Neural progenitor cell (in vitro differentiated cells): ENCODE measurements at regions not wholly inside any gene's neighbourhood (a gene's known extent, or its start where the extent isn't known, plus 50 kb on each side); places are given as distances from the start of the nearest gene placed in this dataset.

ENCODE experiments used
- DNase-seq: peaks from one replicate; pipeline ENCODE4 v3.0.0-alpha.2; 2016; ENCODE audit warnings: low spot score
- H2AFZ ChIP-seq: fragments of 200-600 bp; sonication (generic); replicated peaks from 2 replicates; pipeline ENCODE4 v1.6.1; 2016; ENCODE audit warnings: antibody characterized with exemption
- H3F3A ChIP-seq: fragments of 200-600 bp; sonication (generic); 2 replicates; pipeline ENCODE4 v1.6.1; 2016; ENCODE audit warnings: antibody characterized with exemption, low read depth
- H3K27ac ChIP-seq: fragments of 200-600 bp; sonication (generic); 2 replicates; pipeline ENCODE4 v1.5.1; 2016; ENCODE audit warnings: mild to moderate bottlenecking
- H3K27me3 ChIP-seq: fragments of 200-600 bp; sonication (generic); 2 replicates; pipeline ENCODE4 v1.6.1; 2016; ENCODE audit warnings: mild to moderate bottlenecking, moderate library complexity
- H3K36me3 ChIP-seq: fragments of 200-600 bp; sonication (generic); 2 replicates; pipeline ENCODE4 v1.5.1; 2016
- H3K4me1 ChIP-seq: fragments of 200-600 bp; sonication (generic); 2 replicates; pipeline ENCODE4 v1.6.1; 2016; ENCODE audit warnings: mixed run types
- H3K4me2 ChIP-seq: fragments of 200-600 bp; sonication (generic); 2 replicates; pipeline ENCODE4 v1.6.1; 2016
- H3K4me3 ChIP-seq: fragments of 200-600 bp; sonication (generic); 2 replicates; pipeline ENCODE4 v1.5.1; 2016
- H3K79me2 ChIP-seq: fragments of 200-600 bp; sonication (generic); 2 replicates; pipeline ENCODE4 v1.6.1; 2016; ENCODE audit warnings: low read depth
- H3K9ac ChIP-seq: fragments of 200-600 bp; sonication (generic); 2 replicates; pipeline ENCODE4 v1.6.1; 2016
- H3K9me3 ChIP-seq: fragments of 200-600 bp; sonication (generic); 2 replicates; pipeline ENCODE4 v1.5.1; 2016; ENCODE audit warnings: low read depth
- H4K20me1 ChIP-seq: fragments of 200-600 bp; sonication (generic); 2 replicates; pipeline ENCODE4 v1.6.1; 2016; ENCODE audit warnings: low read depth
- H3K27ac Mint-ChIP-seq: 3 replicates; pipeline ENCODE4 v1.8.0; 2021; ENCODE audit warnings: mixed read lengths
- H3K27me3 Mint-ChIP-seq: 2 replicates; pipeline ENCODE4 v1.8.0; 2022; ENCODE audit warnings: low read depth, mild to moderate bottlenecking, inconsistent platforms, moderate library complexity, mixed read lengths; ENCODE audit not compliant: insufficient read depth
- H3K36me3 Mint-ChIP-seq: 3 replicates; pipeline ENCODE4 v1.8.0; 2021; ENCODE audit warnings: mixed read lengths
- H3K4me1 Mint-ChIP-seq: 3 replicates; pipeline ENCODE4 v1.8.0; 2021; ENCODE audit warnings: mixed read lengths
- H3K4me3 Mint-ChIP-seq: 3 replicates; pipeline ENCODE4 v1.8.0; 2021; ENCODE audit warnings: mild to moderate bottlenecking, moderate library complexity, mixed read lengths
- H3K9me3 Mint-ChIP-seq: 3 replicates; pipeline ENCODE4 v1.8.0; 2020; ENCODE audit warnings: mixed read lengths
- CTCF ChIP-seq: fragments of 200-600 bp; sonication (generic); IDR thresholded peaks from 2 replicates; pipeline ENCODE4 v1.5.1; 2017; ENCODE audit warnings: antibody characterized with exemption, mild to moderate bottlenecking
- EZH2 ChIP-seq: fragments of 200-600 bp; sonication (generic); IDR thresholded peaks from 2 replicates; pipeline ENCODE4 v1.6.1; 2017; ENCODE audit warnings: antibody characterized with exemption, mild to moderate bottlenecking, moderate library complexity
- EZH2phosphoT487 ChIP-seq: fragments of 200-600 bp; sonication (generic); IDR thresholded peaks from 2 replicates; pipeline ENCODE4 v1.6.1; 2017; ENCODE audit warnings: antibody characterized with exemption

- H3K9me3 Mint-ChIP-seq, result peaks cover 3% of the 10 kb centered on the region
- H4K20me1 ChIP-seq, result no peaks in the 10 kb centered on the region
- no peak overlapping the region for H2AFZ ChIP-seq
- no peak overlapping the region for H3K27ac Mint-ChIP-seq
- H3K4me1 Mint-ChIP-seq, result no peaks in the 10 kb centered on the region
- H3K4me1 ChIP-seq, result no peaks in the 10 kb centered on the region
- DNase-seq, result no peak
- TF ChIP-seq CTCF, result no peak
- TF ChIP-seq EZH2, result no peak
- TF ChIP-seq EZH2phosphoT487, result no peak
- peaks cover 4% of the 10 kb centered on the region for H3K27me3 Mint-ChIP-seq
- H3K36me3 Mint-ChIP-seq, result no peaks in the 10 kb centered on the region
- H3K9me3 ChIP-seq, result no peaks in the 10 kb centered on the region
- H3K79me2 ChIP-seq, result no peaks in the 10 kb centered on the region
- no peak overlapping the region for H3K4me3 Mint-ChIP-seq
- no peaks in the 10 kb centered on the region for H3K27me3 ChIP-seq
- H3K4me2 ChIP-seq, result no peak overlapping the region
- no peak overlapping the region for H3K9ac ChIP-seq
- H3K4me3 ChIP-seq, result no peak overlapping the region
- H3K36me3 ChIP-seq, result no peaks in the 10 kb centered on the region
- H3K27ac ChIP-seq, result no peak overlapping the region
- H3F3A ChIP-seq, result no peaks in the 10 kb centered on the region
Observed at GRCh38 chr19:31875591-31875990, 469.8 kb upstream of the ZNF507 start.

GRCh38 chr19:31880283-31880682 lies 465.1 kb upstream of the ZNF507 start:
- Histone ChIP-seq H3K27ac (no peak overlapping the region), H3F3A (no peaks in the 10 kb centered on the region), H3K27me3 (no peaks in the 10 kb centered on the region), H3K4me3 (no peak overlapping the region), H3K4me1 (no peaks in the 10 kb centered on the region), H4K20me1 (no peaks in the 10 kb centered on the region), H3K4me2 (no peak overlapping the region), H2AFZ (no peak overlapping the region), H3K79me2 (no peaks in the 10 kb centered on the region), H3K9me3 (no peaks in the 10 kb centered on the region), H3K9ac (no peak overlapping the region), H3K36me3 (no peaks in the 10 kb centered on the region)
- H3K27ac Mint-ChIP-seq, result no peak overlapping the region
- H3K4me3 Mint-ChIP-seq, result no peak overlapping the region
- H3K4me1 Mint-ChIP-seq, result peaks cover 6% of the 10 kb centered on the region
- DNase-seq, result no peak
- TF ChIP-seq EZH2 (no peak), CTCF (no peak), EZH2phosphoT487 (no peak)
- H3K36me3 Mint-ChIP-seq, result no peaks in the 10 kb centered on the region
- peaks cover 4% of the 10 kb centered on the region for H3K27me3 Mint-ChIP-seq
- peaks cover 2% of the 10 kb centered on the region for H3K9me3 Mint-ChIP-seq

- H3F3A ChIP-seq, result no peaks in the 10 kb centered on the region
- no peak overlapping the region for H3K4me3 ChIP-seq
- Mint-ChIP-seq H3K9me3 (peaks cover 2% of the 10 kb centered on the region), H3K36me3 (no peaks in the 10 kb centered on the region), H3K4me1 (peaks cover 6% of the 10 kb centered on the region), H3K27ac (no peak overlapping the region), H3K4me3 (no peak overlapping the region), H3K27me3 (peaks cover 2% of the 10 kb centered on the region)
- H3K4me1 ChIP-seq, result no peaks in the 10 kb centered on the region
- DNase-seq, result no peak
- no peak overlapping the region for H3K9ac ChIP-seq
- no peaks in the 10 kb centered on the region for H3K27me3 ChIP-seq
- H3K27ac ChIP-seq, result no peak overlapping the region
- no peaks in the 10 kb centered on the region for H4K20me1 ChIP-seq
- peak overlapping the region; percentile 34 for H2AFZ ChIP-seq
- TF ChIP-seq EZH2phosphoT487, result no peak
- no peak for TF ChIP-seq EZH2
- no peak for TF ChIP-seq CTCF
- H3K4me2 ChIP-seq, result no peak overlapping the region
- H3K9me3 ChIP-seq, result no peaks in the 10 kb centered on the region
- no peaks in the 10 kb centered on the region for H3K79me2 ChIP-seq
- no peaks in the 10 kb centered on the region for H3K36me3 ChIP-seq
Observed at GRCh38 chr19:31881988-31882387, 463.4 kb upstream of the ZNF507 start.
